ENCODE measurements at regions not wholly inside any gene's neighbourhood (a gene's known extent, or its start where the extent isn't known, plus 50 kb on each side); places are given as distances from the start of the nearest gene placed in this dataset.

DNA sequence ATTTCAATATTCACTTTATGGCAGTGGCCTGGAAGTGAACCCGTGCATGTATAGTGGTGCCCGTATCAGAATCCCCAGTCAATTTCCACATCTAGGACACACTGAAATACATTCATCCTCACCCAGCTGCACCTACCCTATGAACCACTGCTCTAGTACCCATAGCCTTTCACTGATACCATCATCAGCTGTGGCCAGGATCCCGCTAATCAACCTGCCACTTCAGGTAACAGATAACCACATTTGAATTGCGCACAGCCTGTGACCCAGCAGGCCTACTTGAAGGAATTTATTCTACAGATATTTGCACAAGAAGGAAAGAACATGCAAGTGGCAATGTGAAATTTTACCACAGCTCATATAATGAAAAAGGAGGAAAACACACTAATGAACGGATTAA, 161.0 kb upstream of the CCDC54 start:
- TF ChIP-seq, protein P1, sequence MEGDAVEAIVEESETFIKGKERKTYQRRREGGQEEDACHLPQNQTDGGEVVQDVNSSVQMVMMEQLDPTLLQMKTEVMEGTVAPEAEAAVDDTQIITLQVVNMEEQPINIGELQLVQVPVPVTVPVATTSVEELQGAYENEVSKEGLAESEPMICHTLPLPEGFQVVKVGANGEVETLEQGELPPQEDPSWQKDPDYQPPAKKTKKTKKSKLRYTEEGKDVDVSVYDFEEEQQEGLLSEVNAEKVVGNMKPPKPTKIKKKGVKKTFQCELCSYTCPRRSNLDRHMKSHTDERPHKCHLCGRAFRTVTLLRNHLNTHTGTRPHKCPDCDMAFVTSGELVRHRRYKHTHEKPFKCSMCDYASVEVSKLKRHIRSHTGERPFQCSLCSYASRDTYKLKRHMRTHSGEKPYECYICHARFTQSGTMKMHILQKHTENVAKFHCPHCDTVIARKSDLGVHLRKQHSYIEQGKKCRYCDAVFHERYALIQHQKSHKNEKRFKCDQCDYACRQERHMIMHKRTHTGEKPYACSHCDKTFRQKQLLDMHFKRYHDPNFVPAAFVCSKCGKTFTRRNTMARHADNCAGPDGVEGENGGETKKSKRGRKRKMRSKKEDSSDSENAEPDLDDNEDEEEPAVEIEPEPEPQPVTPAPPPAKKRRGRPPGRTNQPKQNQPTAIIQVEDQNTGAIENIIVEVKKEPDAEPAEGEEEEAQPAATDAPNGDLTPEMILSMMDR (conservative IDR thresholded peaks at IDR 0.05 in 1 of 2, IDR thresholded peaks at IDR 0.05 in 1 of 2; ENCODE audit: extremely low read depth in 1 of 2, insufficient read depth in 1 of 2, low read depth in 1 of 2, low read length in 2 of 2) = no peak
- no peak for TF ChIP-seq EZH2 (IDR thresholded peaks at IDR 0.05; ENCODE audit: borderline replicate concordance, low read length)

Measured in mammary epithelial cell (primary cell).